Activated T-cell treated with anti-CD3 and anti-CD28 coated beads, Interleukin-2, amount 50 U/mL, for 72 hours (primary cell): ENCODE measurements at regions not wholly inside any gene's neighbourhood (a gene's known extent, or its start where the extent isn't known, plus 50 kb on each side); places are given as distances from the start of the nearest gene placed in this dataset.
A peak's percentile ranks its signal among the peaks of the same experiment; 100 is the strongest.

Experiments
- ATAC-seq, 2 donors: fragments of 150-1000 bp; cut with Tn5 transposase; replicated peaks in 1 of 2; 2 replicates each; pipeline ENCODE4 v1.10.0; 2021; ENCODE audit warnings: moderate library complexity in 2 of 2, mild to moderate bottlenecking in 1 of 2
- DNase-seq, 2 donors: peaks; one replicate each; pipeline ENCODE4 v3.0.0; 2021 to 2022; ENCODE audit warnings: mixed read lengths in 1 of 2
- H3K27ac Mint-ChIP-seq: one replicate; pipeline ENCODE4 v1.8.0; 2022; ENCODE audit warnings: mild to moderate bottlenecking, moderate library complexity, mixed read lengths
- H3K27me3 Mint-ChIP-seq: one replicate; pipeline ENCODE4 v1.8.0; 2022; ENCODE audit warnings: low read depth, mixed read lengths
- H3K36me3 Mint-ChIP-seq, 2 donors: one replicate each; pipeline ENCODE4 v1.8.0; 2022; ENCODE audit warnings: mixed read lengths in 2 of 2, mild to moderate bottlenecking in 1 of 2; ENCODE audit not compliant: insufficient read depth in 2 of 2
- H3K4me1 Mint-ChIP-seq: one replicate; pipeline ENCODE4 v1.8.0; 2022; ENCODE audit warnings: low read depth, mixed read lengths
- H3K4me3 Mint-ChIP-seq, 2 donors: one replicate each; pipeline ENCODE4 v1.8.0; 2022; ENCODE audit warnings: mild to moderate bottlenecking in 2 of 2, mixed read lengths in 2 of 2, moderate library complexity in 2 of 2
- H3K9me3 Mint-ChIP-seq, 2 donors: one replicate each; pipeline ENCODE4 v1.8.0; 2022; ENCODE audit warnings: mixed read lengths in 2 of 2

DNA sequence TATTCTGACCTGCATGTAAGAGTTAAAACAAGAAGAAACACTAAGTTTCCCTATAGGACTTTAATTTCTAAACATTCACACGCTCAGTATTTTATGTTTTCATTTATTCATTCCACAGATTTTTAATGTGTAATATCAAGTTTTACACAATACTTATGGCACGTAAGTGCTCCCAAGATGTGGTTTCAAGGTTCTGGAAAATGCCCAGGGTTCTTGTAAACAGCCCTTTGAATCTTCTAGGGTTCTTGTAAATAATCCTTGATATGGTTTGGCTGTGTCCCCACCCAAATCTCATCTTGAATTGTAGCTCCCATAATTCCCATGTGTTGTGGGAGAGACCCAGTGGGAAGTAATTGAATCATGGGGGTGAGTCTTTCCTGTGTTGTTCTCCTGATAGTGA, 383.0 kb downstream of the TXNL1 start:
- Mint-ChIP-seq H3K9me3 (peaks cover 4 to 5% of the 10 kb centered on the region in 2 donors), H3K4me3 (no peak overlapping the region), H3K4me1 (peaks cover 6% of the 10 kb centered on the region), H3K36me3 (no peaks in the 10 kb centered on the region), H3K27me3 (peaks cover 7% of the 10 kb centered on the region), H3K27ac (no peak overlapping the region)
- DNase-seq (no peak), ATAC-seq (no peak)

DNA sequence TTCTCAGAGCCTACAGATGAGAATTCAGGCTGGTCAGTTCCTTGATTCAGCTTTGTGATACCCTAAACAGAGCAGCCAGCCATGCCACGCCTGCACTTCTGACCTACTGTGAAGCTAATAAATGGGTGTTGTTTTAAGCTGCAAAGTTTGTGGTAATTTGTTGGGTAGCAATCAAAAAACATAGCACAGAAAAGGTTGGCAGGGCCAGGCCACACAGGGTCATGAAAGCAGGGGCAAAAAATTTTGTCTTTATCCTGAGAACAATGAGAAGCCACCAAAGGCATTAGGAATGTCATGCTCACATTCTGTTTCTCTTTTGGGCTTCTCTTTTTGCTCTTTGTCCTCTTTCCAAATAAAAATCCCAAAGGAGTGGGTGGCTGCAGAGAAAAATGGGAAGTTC, 385.9 kb downstream of the TXNL1 start:
- Mint-ChIP-seq H3K4me1 (peaks cover 9% of the 10 kb centered on the region), H3K27ac (no peak overlapping the region), H3K9me3 (peaks cover 4 to 7% of the 10 kb centered on the region in 2 donors), H3K4me3 (no peak overlapping the region), H3K27me3 (peaks cover 7% of the 10 kb centered on the region), H3K36me3 (no peaks in the 10 kb centered on the region)
- ATAC-seq (no peak), DNase-seq (no peak)

DNA sequence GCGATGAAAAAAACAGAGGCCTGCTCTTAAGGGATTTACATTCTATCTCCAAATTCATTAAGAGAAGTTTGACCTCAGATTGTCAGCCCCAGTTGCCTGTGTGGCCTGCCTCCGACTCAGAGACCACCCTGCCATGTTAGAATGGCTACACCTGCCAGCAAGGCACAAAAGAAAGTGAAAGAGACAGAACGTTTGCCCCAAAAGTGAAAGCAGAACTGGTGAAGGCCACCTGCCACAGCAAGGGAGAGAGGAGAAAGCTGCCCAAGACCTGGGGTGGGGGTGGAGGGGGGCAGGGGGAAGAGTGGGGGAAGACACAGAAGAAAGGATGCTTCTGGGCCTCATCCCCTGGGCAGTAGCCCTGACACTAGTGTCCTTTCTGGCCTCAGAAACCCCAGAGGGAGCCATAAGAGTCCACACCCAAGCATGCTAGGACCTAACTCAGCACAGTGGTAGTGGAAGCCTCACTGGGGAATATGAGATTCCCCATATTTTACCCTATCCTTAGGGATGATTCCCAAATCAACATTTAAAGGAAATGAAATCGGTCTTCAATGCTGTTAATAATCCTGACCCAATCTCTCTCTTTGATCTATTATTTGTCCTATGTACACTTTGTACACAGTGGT, 389.7 kb downstream of the TXNL1 start:
- Mint-ChIP-seq H3K27me3 (no peaks in the 10 kb centered on the region), H3K36me3 (no peaks in the 10 kb centered on the region), H3K9me3 (peaks cover 1 to 2% of the 10 kb centered on the region in 2 donors), H3K27ac (no peak overlapping the region), H3K4me1 (peaks cover 3% of the 10 kb centered on the region), H3K4me3 (peak overlapping the region in 1 of 2 donors; percentile 40)
- ATAC-seq (no peak), DNase-seq (no peak)

DNA sequence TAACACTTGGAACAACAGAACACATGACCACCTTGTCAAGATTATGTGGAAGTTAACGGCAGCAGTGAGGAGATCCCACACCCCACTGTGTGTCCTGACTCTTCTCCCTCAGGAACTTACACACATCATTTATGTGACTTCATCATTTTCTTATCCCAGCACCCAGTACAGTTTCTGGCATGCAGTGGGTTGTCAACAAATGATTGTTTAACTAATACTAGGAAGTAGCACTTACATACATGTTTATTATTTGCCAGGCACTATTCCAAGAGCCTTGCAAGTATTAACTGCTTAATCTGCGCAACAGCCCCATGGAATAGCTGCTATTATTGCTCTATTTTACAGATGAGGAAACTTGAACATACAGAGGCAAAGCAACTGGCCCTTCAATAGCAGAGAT, 391.5 kb downstream of the TXNL1 start:
- H3K4me1 Mint-ChIP-seq: peaks cover 3% of the 10 kb centered on the region
- ATAC-seq (no peak), DNase-seq (no peak)
- peaks cover 0 to 2% of the 10 kb centered on the region in 2 donors for H3K9me3 Mint-ChIP-seq
- no peak overlapping the region for H3K27ac Mint-ChIP-seq
- no peaks in the 10 kb centered on the region for H3K27me3 Mint-ChIP-seq
- no peak overlapping the region for H3K4me3 Mint-ChIP-seq
- no peaks in the 10 kb centered on the region for H3K36me3 Mint-ChIP-seq

DNA sequence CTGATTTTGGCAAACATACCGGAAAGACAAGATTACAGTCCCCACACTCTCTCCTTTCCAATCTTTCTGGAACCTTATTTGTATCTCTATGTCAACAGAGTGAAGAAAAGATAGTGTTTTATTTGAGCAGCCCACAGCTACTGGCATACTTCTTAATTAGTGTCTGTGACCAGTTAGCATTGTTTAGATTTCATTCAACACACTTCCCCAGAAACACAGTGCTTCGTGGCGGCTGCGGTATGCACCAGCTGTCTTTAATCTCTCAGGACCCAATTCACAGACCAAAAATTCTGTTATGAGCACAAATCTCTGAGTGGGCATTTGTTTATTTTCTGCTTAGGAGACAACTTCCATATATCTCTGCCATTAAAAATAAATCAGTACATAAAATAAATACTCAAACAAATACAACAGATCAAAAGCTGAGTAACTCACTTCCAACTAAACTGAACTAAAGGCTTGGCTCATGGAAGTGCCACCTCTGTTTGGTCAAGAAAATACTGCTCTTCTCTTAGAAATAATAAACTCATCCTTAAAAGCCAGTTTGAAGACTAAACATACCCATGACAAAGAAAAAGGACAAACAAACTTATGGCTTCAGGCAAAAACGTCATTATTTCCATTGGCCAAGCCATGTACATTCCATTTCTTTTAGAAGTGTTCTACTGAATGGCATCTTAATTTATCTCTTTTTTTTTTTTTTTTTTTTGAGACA, 392.4 kb downstream of the TXNL1 start:
- Mint-ChIP-seq H3K27ac (no peak overlapping the region), H3K9me3 (peaks cover 0 to 2% of the 10 kb centered on the region in 2 donors), H3K4me3 (no peak overlapping the region), H3K36me3 (no peaks in the 10 kb centered on the region), H3K4me1 (peaks cover 3% of the 10 kb centered on the region), H3K27me3 (no peaks in the 10 kb centered on the region)
- DNase-seq (no peak), ATAC-seq (no peak)

DNA sequence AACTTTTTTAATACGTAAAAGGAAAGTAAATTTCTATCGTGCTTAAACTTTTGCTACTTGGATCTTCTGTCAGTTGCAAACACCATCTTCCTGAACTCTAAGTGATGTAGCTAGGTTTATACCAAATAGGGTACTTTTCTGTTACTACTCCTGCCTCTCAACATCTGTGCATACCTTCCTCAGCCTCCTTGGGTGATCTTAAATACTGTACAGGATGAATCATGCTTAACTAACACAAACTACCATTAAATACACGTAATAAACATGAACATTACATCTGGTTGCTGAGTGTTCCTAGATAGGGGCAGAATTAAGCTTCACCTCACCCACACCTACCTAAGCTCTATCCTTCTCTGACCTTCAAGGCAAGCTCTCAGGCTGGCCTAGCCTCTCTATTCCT, 398.0 kb downstream of the TXNL1 start:
- H3K4me1 Mint-ChIP-seq: no peaks in the 10 kb centered on the region
- H3K27me3 Mint-ChIP-seq: peaks cover 5% of the 10 kb centered on the region
- H3K27ac Mint-ChIP-seq: no peak overlapping the region
- no peaks in the 10 kb centered on the region for H3K36me3 Mint-ChIP-seq
- H3K4me3 Mint-ChIP-seq: no peak overlapping the region
- DNase-seq: no peak
- H3K9me3 Mint-ChIP-seq: peaks cover 0 to 4% of the 10 kb centered on the region in 2 donors
- no peak for ATAC-seq

DNA sequence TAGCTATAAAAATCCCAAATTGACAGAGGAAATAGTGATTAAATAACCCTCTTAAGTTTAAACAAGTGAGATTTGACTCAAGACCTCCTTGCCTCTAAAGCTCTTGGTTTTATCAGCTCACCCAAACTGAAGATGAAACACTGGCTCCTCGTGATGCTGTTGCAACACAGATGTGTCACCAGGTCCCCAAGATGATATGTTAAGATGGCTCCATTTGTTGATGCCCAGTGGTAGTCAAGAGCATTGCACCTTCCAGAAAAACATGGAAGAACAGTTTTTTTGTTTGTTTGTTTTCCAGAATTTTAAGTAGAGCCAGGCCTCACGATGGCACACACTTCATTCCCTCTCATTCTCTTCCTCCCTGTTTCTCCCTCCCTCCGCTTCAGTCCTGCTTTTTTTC, 399.8 kb downstream of the TXNL1 start:
- H3K27ac Mint-ChIP-seq: no peak overlapping the region
- H3K36me3 Mint-ChIP-seq: no peaks in the 10 kb centered on the region
- ATAC-seq (no peak), DNase-seq (no peak)
- H3K27me3 Mint-ChIP-seq: peaks cover 12% of the 10 kb centered on the region
- peaks cover 0 to 4% of the 10 kb centered on the region in 2 donors for H3K9me3 Mint-ChIP-seq
- no peaks in the 10 kb centered on the region for H3K4me1 Mint-ChIP-seq
- no peak overlapping the region for H3K4me3 Mint-ChIP-seq

DNA sequence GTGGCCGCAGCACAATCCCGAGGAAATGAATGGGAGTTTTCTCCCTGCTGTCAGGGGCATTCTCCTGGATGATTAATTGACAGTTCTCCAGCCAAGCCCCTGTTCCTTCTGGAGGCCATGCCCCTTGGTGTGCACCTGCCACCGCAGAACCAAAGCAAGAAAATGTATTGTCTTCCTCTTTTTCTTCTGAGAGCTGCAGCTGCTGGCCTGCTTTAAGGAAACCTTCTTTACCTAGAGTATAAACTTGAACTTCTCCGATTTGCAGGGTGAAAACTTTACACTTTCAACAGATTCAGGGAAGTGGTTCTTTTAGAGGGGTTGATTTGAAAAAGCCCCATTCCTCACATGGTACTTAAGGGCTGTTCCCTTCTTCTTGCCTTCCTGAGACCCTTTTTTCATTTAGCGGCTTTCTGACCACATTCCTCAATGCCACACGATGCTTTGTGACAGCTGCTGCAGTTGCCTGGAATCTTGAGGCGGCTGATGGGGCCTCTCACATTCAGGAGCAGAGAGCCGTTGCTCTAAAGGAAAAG, 402.8 kb downstream of the TXNL1 start:
- Mint-ChIP-seq H3K4me1 (no peaks in the 10 kb centered on the region), H3K27me3 (peaks cover 12% of the 10 kb centered on the region), H3K27ac (no peak overlapping the region), H3K4me3 (no peak overlapping the region), H3K9me3 (peaks cover 12 to 14% of the 10 kb centered on the region in 2 donors), H3K36me3 (peaks cover 0 to 3% of the 10 kb centered on the region in 2 donors)
- no peak for DNase-seq
- ATAC-seq: no peak

DNA sequence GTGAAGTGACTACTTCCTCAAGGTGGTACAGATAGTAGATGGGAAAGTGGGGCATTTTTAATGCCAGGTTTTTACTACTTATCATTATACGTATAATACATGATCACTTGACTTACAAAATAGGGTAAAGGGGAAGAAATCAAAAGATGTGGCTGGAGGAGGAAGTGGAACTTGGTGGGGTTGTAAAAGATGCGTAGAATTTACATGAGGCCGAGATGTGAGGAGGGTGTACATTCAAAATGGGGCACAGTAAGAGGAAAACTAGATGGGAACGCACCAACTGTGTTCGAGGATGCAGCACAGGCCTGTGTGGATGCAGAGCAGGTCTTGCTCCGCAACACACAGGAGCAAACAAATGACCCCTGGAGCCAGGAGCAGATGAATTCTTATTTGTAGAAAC, 403.3 kb downstream of the TXNL1 start:
- Mint-ChIP-seq H3K4me3 (no peak overlapping the region), H3K36me3 (peaks cover 0 to 4% of the 10 kb centered on the region in 2 donors), H3K4me1 (no peaks in the 10 kb centered on the region), H3K9me3 (peaks cover 12 to 14% of the 10 kb centered on the region in 2 donors), H3K27me3 (peaks cover 12% of the 10 kb centered on the region), H3K27ac (no peak overlapping the region)
- no peak for ATAC-seq
- DNase-seq: no peak

DNA sequence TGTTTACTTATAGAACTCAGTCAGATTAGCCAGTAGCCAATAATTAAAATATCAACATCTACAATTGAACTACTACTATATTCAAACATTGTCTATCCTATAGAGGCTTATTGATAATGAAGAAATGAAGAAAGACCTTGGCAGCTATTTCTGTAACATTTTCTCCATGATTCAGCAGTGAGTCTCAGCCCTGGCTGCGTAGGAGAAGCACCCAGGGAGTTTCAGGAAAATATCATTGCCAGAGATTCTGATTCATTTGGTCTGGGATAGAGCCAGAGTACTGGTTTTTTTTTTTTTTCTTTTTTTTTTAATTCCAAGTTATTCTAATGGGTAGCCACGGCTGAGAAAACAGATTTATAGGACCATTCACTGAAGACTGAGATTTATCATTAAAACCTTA, 404.8 kb downstream of the TXNL1 start:
- H3K27me3 Mint-ChIP-seq: peaks cover 12% of the 10 kb centered on the region
- peaks cover 0 to 4% of the 10 kb centered on the region in 2 donors for H3K36me3 Mint-ChIP-seq
- no peak overlapping the region for H3K27ac Mint-ChIP-seq
- peaks cover 12 to 18% of the 10 kb centered on the region in 2 donors for H3K9me3 Mint-ChIP-seq
- no peaks in the 10 kb centered on the region for H3K4me1 Mint-ChIP-seq
- DNase-seq (no peak), ATAC-seq (no peak)
- H3K4me3 Mint-ChIP-seq: no peak overlapping the region

DNA sequence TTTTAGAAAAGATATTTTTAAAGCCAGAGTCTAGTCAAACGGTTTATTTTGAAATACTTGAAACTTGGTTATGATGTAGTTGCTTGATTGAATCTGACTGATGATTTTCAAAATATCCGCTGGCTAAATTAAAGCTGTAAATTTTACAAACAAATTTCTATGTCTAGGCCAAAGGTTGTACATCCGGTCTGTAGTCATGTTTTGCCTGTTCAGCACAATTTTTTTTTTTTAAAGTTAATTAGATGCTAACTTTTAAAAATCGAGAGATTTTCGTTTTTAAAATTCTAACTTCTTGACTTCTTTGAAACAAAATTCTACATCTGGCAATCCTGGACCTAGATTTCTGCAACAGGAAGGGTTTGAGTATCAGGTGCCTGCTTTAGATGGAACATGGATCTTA, 412.4 kb downstream of the TXNL1 start:
- Mint-ChIP-seq H3K36me3 (peaks cover 0 to 1% of the 10 kb centered on the region in 2 donors), H3K4me1 (no peaks in the 10 kb centered on the region), H3K27me3 (no peaks in the 10 kb centered on the region), H3K4me3 (no peak overlapping the region), H3K9me3 (peaks cover 3 to 13% of the 10 kb centered on the region in 2 donors), H3K27ac (no peak overlapping the region)
- DNase-seq (no peak), ATAC-seq (no peak)

DNA sequence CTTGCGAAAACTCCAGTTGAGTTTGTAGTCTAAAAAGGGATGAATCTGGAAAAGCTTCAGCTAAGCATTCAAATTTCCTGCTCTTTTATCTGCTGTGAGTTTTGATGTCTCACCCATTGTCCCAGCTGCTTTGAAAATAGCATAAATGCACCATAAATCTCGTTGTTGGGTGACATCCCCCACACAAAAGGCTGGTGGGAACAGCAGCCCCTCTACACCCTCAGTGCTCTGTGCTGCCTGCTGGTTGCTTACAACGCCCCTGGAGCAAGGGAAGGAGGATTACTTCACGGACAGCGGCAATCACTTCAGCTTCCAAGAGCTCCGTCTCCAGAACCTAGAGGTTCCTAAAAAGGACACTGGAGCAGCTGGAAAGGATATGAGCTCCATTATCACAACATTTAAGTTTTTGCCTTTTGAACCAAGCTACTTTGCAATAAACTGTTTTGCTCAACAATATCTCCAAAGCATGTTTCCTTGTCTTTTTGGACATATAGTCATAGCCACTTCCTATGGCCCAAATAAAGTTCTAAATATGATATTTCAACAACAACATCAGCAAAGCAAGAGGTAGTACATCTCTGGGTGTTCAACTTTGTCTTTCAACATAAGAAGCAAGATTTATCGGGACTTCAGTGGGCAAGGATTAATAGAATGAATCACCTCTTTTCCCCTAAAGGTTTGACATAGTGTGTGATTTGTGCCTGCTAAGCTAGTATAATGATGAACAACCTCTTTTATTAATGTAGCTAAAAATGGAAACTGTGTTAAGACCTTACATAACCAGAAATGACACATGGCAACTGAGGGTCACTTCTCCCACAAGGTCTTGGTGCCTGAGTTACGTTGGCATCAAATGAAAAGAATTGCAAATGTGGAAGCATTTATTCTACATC, 413.5 kb downstream of the TXNL1 start:
- no peak for DNase-seq
- Mint-ChIP-seq H3K4me3 (no peak overlapping the region), H3K4me1 (no peaks in the 10 kb centered on the region), H3K27me3 (no peaks in the 10 kb centered on the region), H3K36me3 (no peaks in the 10 kb centered on the region), H3K27ac (no peak overlapping the region), H3K9me3 (peaks cover 2 to 8% of the 10 kb centered on the region in 2 donors)
- no peak for ATAC-seq
